Hematopoietic multipotent progenitor cell treated with erythropoietin and hydrocortisone succinate and interleukin-3 and kit ligand, for 17 days (in vitro differentiated cells): ENCODE measurements at regions not wholly inside any gene's neighbourhood (a gene's known extent, or its start where the extent isn't known, plus 50 kb on each side); places are given as distances from the start of the nearest gene placed in this dataset.

Experiments
- DNase-seq: peaks from one replicate; pipeline ENCODE4 v3.0.0-alpha.2; 2015; ENCODE audit warnings: low spot score

- DNase-seq = no peak
Measured at GRCh38 chr20:56957737-56958553, 308.5 kb downstream of the BMP7 start.

GRCh38 chr20:56964901-56965300, 301.5 kb downstream of the BMP7 start:
- no peak for DNase-seq

GRCh38 chr20:56967916-56968315, 298.5 kb downstream of the BMP7 start:
- DNase-seq = no peak

- DNase-seq = no peak
Measured at GRCh38 chr20:56968376-56969048, 297.9 kb downstream of the BMP7 start.

- DNase-seq = no peak
Measured at GRCh38 chr20:56974499-56975250, 291.8 kb downstream of the BMP7 start.

GRCh38 chr20:56975838-56976237, 290.6 kb downstream of the BMP7 start:
- DNase-seq = no peak

GRCh38 chr20:56976336-56976735, 290.1 kb downstream of the BMP7 start:
- no peak for DNase-seq

- no peak for DNase-seq
Measured at GRCh38 chr20:56978475-56978874, 288.0 kb downstream of the BMP7 start.

- no peak for DNase-seq
Measured at GRCh38 chr20:56979125-56979524, 287.3 kb downstream of the BMP7 start.

- DNase-seq = no peak
Measured at GRCh38 chr20:56981301-56981700, 285.1 kb downstream of the BMP7 start.

GRCh38 chr20:56983813-56984212, 282.6 kb downstream of the BMP7 start:
- DNase-seq = no peak

- no peak for DNase-seq
Measured at GRCh38 chr20:56985066-56985685, 281.3 kb downstream of the BMP7 start.

GRCh38 chr20:56986476-56986875, 280.0 kb downstream of the BMP7 start:
- DNase-seq = no peak

- DNase-seq = no peak
Measured at GRCh38 chr20:56986931-56987720, 279.3 kb downstream of the BMP7 start.

GRCh38 chr20:56987986-56988385, 278.5 kb downstream of the BMP7 start:
- no peak for DNase-seq

- no peak for DNase-seq
Measured at GRCh38 chr20:56988446-56988845, 278.0 kb downstream of the BMP7 start.

- no peak for DNase-seq
Measured at GRCh38 chr20:56989516-56989915, 276.9 kb downstream of the BMP7 start.

GRCh38 chr20:56993020-56993559, 273.4 kb downstream of the BMP7 start:
- no peak for DNase-seq

GRCh38 chr20:56994006-56994405, 272.4 kb downstream of the BMP7 start:
- no peak for DNase-seq

- DNase-seq = no peak
Measured at GRCh38 chr20:56995149-56995548, 271.3 kb downstream of the BMP7 start.

GRCh38 chr20:56995635-56996075, 270.8 kb downstream of the BMP7 start:
- no peak for DNase-seq
